ENCODE measurements at regions not wholly inside any gene's neighbourhood (a gene's known extent, or its start where the extent isn't known, plus 50 kb on each side); places are given as distances from the start of the nearest gene placed in this dataset.

GRCh38 chr7:98679741-98680140 lies 62.7 kb downstream of the NPTX2 start:
- Mint-ChIP-seq H3K36me3 (peaks cover 0 to 8% of the 10 kb centered on the region in 2 donors), H3K27me3 (peaks cover 9 to 20% (median 10%) of the 10 kb centered on the region in 3 donors), H3K4me3 (no peak overlapping the region), H3K27ac (no peak overlapping the region), H3K4me1 (peaks cover 0 to 6% (median 0%) of the 10 kb centered on the region in 3 donors), H3K9me3 (peaks cover 0 to 16% (median 5%) of the 10 kb centered on the region in 7 donors)
- no peak for ATAC-seq (ENCODE audit: low read depth in 2 of 2)
- DNase-seq = no peak

GRCh38 chr7:98681511-98681910 lies 64.4 kb downstream of the NPTX2 start:
- no peak for ATAC-seq (ENCODE audit: low read depth in 2 of 2)
- Mint-ChIP-seq H3K27me3 (peaks cover 9 to 13% (median 10%) of the 10 kb centered on the region in 3 donors), H3K36me3 (peaks cover 0 to 8% of the 10 kb centered on the region in 2 donors), H3K9me3 (peaks cover 6 to 21% (median 10%) of the 10 kb centered on the region in 7 donors), H3K4me3 (no peak overlapping the region), H3K27ac (peak overlapping the region in 1 of 6 donors; percentile 14), H3K4me1 (peaks cover 0 to 6% (median 0%) of the 10 kb centered on the region in 3 donors)
- DNase-seq = no peak

- Mint-ChIP-seq H3K27me3 (peaks cover 9 to 13% (median 10%) of the 10 kb centered on the region in 3 donors), H3K9me3 (peaks cover 6 to 24% (median 10%) of the 10 kb centered on the region in 7 donors), H3K36me3 (peaks cover 0 to 8% of the 10 kb centered on the region in 2 donors), H3K27ac (peak overlapping the region in 1 of 6 donors; percentile 14), H3K4me3 (no peak overlapping the region), H3K4me1 (peaks cover 0 to 6% (median 0%) of the 10 kb centered on the region in 3 donors)
- ATAC-seq (ENCODE audit: low read depth in 2 of 2) (no peak), DNase-seq (no peak)
These were observed 64.9 kb downstream of the NPTX2 start for GRCh38 chr7:98681951-98682350.

GRCh38 chr7:98683514-98683913 lies 66.4 kb downstream of the NPTX2 start:
- no peak overlapping the region for H3K4me3 Mint-ChIP-seq
- peaks cover 0 to 13% of the 10 kb centered on the region in 2 donors for H3K36me3 Mint-ChIP-seq
- no peak for ATAC-seq (ENCODE audit: low read depth in 2 of 2)
- H3K27me3 Mint-ChIP-seq = peaks cover 9 to 13% (median 10%) of the 10 kb centered on the region in 3 donors
- no peak overlapping the region for H3K27ac Mint-ChIP-seq
- H3K4me1 Mint-ChIP-seq = peaks cover 0 to 6% (median 0%) of the 10 kb centered on the region in 3 donors
- no peak for DNase-seq
- peaks cover 5 to 29% (median 17%) of the 10 kb centered on the region in 7 donors for H3K9me3 Mint-ChIP-seq

GRCh38 chr7:98685541-98685940 lies 68.5 kb downstream of the NPTX2 start:
- H3K27ac Mint-ChIP-seq = no peak overlapping the region
- H3K4me3 Mint-ChIP-seq = no peak overlapping the region
- H3K36me3 Mint-ChIP-seq = peaks cover 0 to 16% of the 10 kb centered on the region in 2 donors
- ATAC-seq (ENCODE audit: low read depth in 2 of 2) (no peak), DNase-seq (no peak)
- H3K27me3 Mint-ChIP-seq = peaks cover 9 to 10% (median 9%) of the 10 kb centered on the region in 3 donors
- peaks cover 16 to 41% (median 23%) of the 10 kb centered on the region in 7 donors for H3K9me3 Mint-ChIP-seq
- H3K4me1 Mint-ChIP-seq = peaks cover 0 to 6% (median 0%) of the 10 kb centered on the region in 3 donors

GRCh38 chr7:98686466-98687080 lies 69.5 kb downstream of the NPTX2 start:
- Mint-ChIP-seq H3K27me3 (peaks cover 6 to 10% (median 6%) of the 10 kb centered on the region in 3 donors), H3K4me1 (peaks cover 0 to 4% (median 0%) of the 10 kb centered on the region in 3 donors), H3K36me3 (peaks cover 0 to 17% of the 10 kb centered on the region in 2 donors), H3K27ac (peak overlapping the region in 1 of 6 donors; percentile 61), H3K4me3 (no peak overlapping the region), H3K9me3 (peaks cover 17 to 47% (median 23%) of the 10 kb centered on the region in 7 donors)
- DNase-seq (no peak), ATAC-seq (ENCODE audit: low read depth in 2 of 2) (no peak)

GRCh38 chr7:98687111-98687751 lies 70.1 kb downstream of the NPTX2 start:
- H3K27me3 Mint-ChIP-seq = peaks cover 0 to 10% (median 0%) of the 10 kb centered on the region in 3 donors
- ATAC-seq (ENCODE audit: low read depth in 2 of 2) (no peak), DNase-seq (no peak)
- no peak overlapping the region for H3K27ac Mint-ChIP-seq
- H3K9me3 Mint-ChIP-seq = peaks cover 20 to 53% (median 26%) of the 10 kb centered on the region in 7 donors
- peaks cover 0 to 23% of the 10 kb centered on the region in 2 donors for H3K36me3 Mint-ChIP-seq
- no peak overlapping the region for H3K4me3 Mint-ChIP-seq
- H3K4me1 Mint-ChIP-seq = peaks cover 0 to under 1% (median 0%) of the 10 kb centered on the region in 3 donors

- Mint-ChIP-seq H3K9me3 (peaks cover 17 to 60% (median 33%) of the 10 kb centered on the region in 7 donors), H3K4me1 (no peaks in the 10 kb centered on the region), H3K4me3 (no peak overlapping the region), H3K36me3 (peaks cover 0 to 16% of the 10 kb centered on the region in 2 donors), H3K27ac (no peak overlapping the region), H3K27me3 (peaks cover 0 to 5% (median 0%) of the 10 kb centered on the region in 3 donors)
- DNase-seq = no peak
- ATAC-seq (ENCODE audit: low read depth in 2 of 2) = no peak
These were observed 74.5 kb downstream of the NPTX2 start for GRCh38 chr7:98691619-98692018.

- ATAC-seq (ENCODE audit: low read depth in 2 of 2) = no peak
These were observed 80.0 kb downstream of the NPTX2 start for GRCh38 chr7:98697083-98697482.

GRCh38 chr7:98697485-98698240 lies 80.6 kb downstream of the NPTX2 start:
- H3K27me3 Mint-ChIP-seq = peaks cover 0 to 20% (median 0%) of the 10 kb centered on the region in 3 donors
- ATAC-seq (ENCODE audit: low read depth in 2 of 2) = no peak
- DNase-seq = no peak
- H3K9me3 Mint-ChIP-seq = peaks cover 5 to 33% (median 19%) of the 10 kb centered on the region in 7 donors
- H3K4me1 Mint-ChIP-seq = no peaks in the 10 kb centered on the region
- H3K27ac Mint-ChIP-seq = no peak overlapping the region
- H3K4me3 Mint-ChIP-seq = no peak overlapping the region
- H3K36me3 Mint-ChIP-seq = no peaks in the 10 kb centered on the region

More at GRCh38 chr7:98697083-98697482, 80.0 kb downstream of the NPTX2 start:
- peaks cover 5 to 33% (median 19%) of the 10 kb centered on the region in 7 donors for H3K9me3 Mint-ChIP-seq
- peaks cover 0 to 2% of the 10 kb centered on the region in 2 donors for H3K36me3 Mint-ChIP-seq
- DNase-seq = no peak
- peaks cover 0 to 20% (median 0%) of the 10 kb centered on the region in 3 donors for H3K27me3 Mint-ChIP-seq
- H3K27ac Mint-ChIP-seq = no peak overlapping the region
- H3K4me3 Mint-ChIP-seq = no peak overlapping the region
- H3K4me1 Mint-ChIP-seq = no peaks in the 10 kb centered on the region

- no peak overlapping the region for H3K4me3 Mint-ChIP-seq
- no peaks in the 10 kb centered on the region for H3K36me3 Mint-ChIP-seq
- H3K4me1 Mint-ChIP-seq = no peaks in the 10 kb centered on the region
- DNase-seq (no peak), ATAC-seq (ENCODE audit: low read depth in 2 of 2) (no peak)
- H3K27ac Mint-ChIP-seq = no peak overlapping the region
- peaks cover 0 to 20% (median 0%) of the 10 kb centered on the region in 3 donors for H3K27me3 Mint-ChIP-seq
- H3K9me3 Mint-ChIP-seq = peaks cover 5 to 26% (median 13%) of the 10 kb centered on the region in 7 donors
These were observed 81.9 kb downstream of the NPTX2 start for GRCh38 chr7:98698976-98699375.

- DNase-seq (no peak), ATAC-seq (ENCODE audit: low read depth in 2 of 2) (no peak)
- Mint-ChIP-seq H3K4me3 (peak overlapping the region in 1 of 8 donors; percentile 43), H3K27ac (no peak overlapping the region), H3K4me1 (no peaks in the 10 kb centered on the region), H3K27me3 (peaks cover 5 to 22% (median 5%) of the 10 kb centered on the region in 3 donors), H3K9me3 (peaks cover 5 to 15% (median 11%) of the 10 kb centered on the region in 7 donors), H3K36me3 (no peaks in the 10 kb centered on the region)
These were observed 83.4 kb downstream of the NPTX2 start for GRCh38 chr7:98700533-98700932.

GRCh38 chr7:98701372-98701771 lies 84.3 kb downstream of the NPTX2 start:
- Mint-ChIP-seq H3K36me3 (no peaks in the 10 kb centered on the region), H3K4me1 (no peaks in the 10 kb centered on the region)

More at GRCh38 chr7:98701372-98701771, 84.3 kb downstream of the NPTX2 start:
- H3K9me3 Mint-ChIP-seq = peaks cover 3 to 13% (median 9%) of the 10 kb centered on the region in 7 donors
- DNase-seq (no peak), ATAC-seq (ENCODE audit: low read depth in 2 of 2) (no peak)
- H3K27me3 Mint-ChIP-seq = peaks cover 12 to 27% (median 13%) of the 10 kb centered on the region in 3 donors
- no peak overlapping the region for H3K27ac Mint-ChIP-seq
- H3K4me3 Mint-ChIP-seq = no peak overlapping the region

Measured in naive B cell (primary cell).